MCF 10A (cell line): ENCODE measurements at regions not wholly inside any gene's neighbourhood (a gene's known extent, or its start where the extent isn't known, plus 50 kb on each side); places are given as distances from the start of the nearest gene placed in this dataset.

ENCODE experiments used
- BruUV-seq: library from RNA; stranded (reverse); fragments of 400-500 nt; replicated peaks from 2 replicates; lab custom pipeline; 2021; lab: Mats Ljungman, UMichigan
- CTCF ChIA-PET: fragments of 300-600 bp; sonication (Branson Sonifier 250); formaldehyde crosslinking; extraction: SDS; loops from one replicate; lab custom pipeline; 2021; ENCODE audit warnings: antibody characterized with exemption, inconsistent platforms; lab: Yijun Ruan, JAX
- POLR2A ChIA-PET: fragments of 300-600, 350-650 bp; sonication (Branson Sonifier 250); formaldehyde crosslinking; extraction: SDS; loops from one replicate; lab custom pipeline; 2020; ENCODE audit warnings: antibody characterized with exemption, inconsistent platforms; lab: Yijun Ruan, JAX
- DNase-seq: peaks from one replicate; pipeline ENCODE4 v3.0.0-alpha.2; 2018; ENCODE audit not compliant: unreplicated experiment
- H3K27ac Mint-ChIP-seq: one replicate; pipeline ENCODE4 v1.8.0; 2022; ENCODE audit warnings: mild to moderate bottlenecking, low read depth, mixed read lengths; ENCODE audit not compliant: unreplicated experiment
- H3K27me3 Mint-ChIP-seq: one replicate; pipeline ENCODE4 v1.8.0; 2022; ENCODE audit warnings: mixed read lengths; ENCODE audit not compliant: insufficient read depth, unreplicated experiment
- H3K36me3 Mint-ChIP-seq: one replicate; pipeline ENCODE4 v1.8.0; 2022; ENCODE audit warnings: mild to moderate bottlenecking, moderate library complexity, mixed read lengths; ENCODE audit not compliant: insufficient read depth, unreplicated experiment
- H3K4me1 Mint-ChIP-seq: one replicate; pipeline ENCODE4 v1.8.0; 2022; ENCODE audit warnings: mixed read lengths; ENCODE audit not compliant: insufficient read depth, unreplicated experiment
- H3K4me3 Mint-ChIP-seq: one replicate; pipeline ENCODE4 v1.8.0; 2022; ENCODE audit warnings: mild to moderate bottlenecking, moderate library complexity, mixed read lengths; ENCODE audit not compliant: unreplicated experiment
- H3K9me3 Mint-ChIP-seq: one replicate; pipeline ENCODE4 v1.8.0; 2022; ENCODE audit warnings: mixed read lengths; ENCODE audit not compliant: unreplicated experiment
- intact Hi-C: fragments of 100-400 bp; cut with micrococcal nuclease; formaldehyde crosslinking; loops from 2 replicates; pipeline ENCODE4 v1.14.1; 2022
- TF ChIP-seq, protein P1 (sequence below): fragments of 200-600 bp; IDR thresholded peaks from one replicate; pipeline ENCODE4 v1.8.0; 2022; ENCODE audit warnings: antibody characterized with exemption, mild to moderate bottlenecking; ENCODE audit not compliant: unreplicated experiment

DNA sequence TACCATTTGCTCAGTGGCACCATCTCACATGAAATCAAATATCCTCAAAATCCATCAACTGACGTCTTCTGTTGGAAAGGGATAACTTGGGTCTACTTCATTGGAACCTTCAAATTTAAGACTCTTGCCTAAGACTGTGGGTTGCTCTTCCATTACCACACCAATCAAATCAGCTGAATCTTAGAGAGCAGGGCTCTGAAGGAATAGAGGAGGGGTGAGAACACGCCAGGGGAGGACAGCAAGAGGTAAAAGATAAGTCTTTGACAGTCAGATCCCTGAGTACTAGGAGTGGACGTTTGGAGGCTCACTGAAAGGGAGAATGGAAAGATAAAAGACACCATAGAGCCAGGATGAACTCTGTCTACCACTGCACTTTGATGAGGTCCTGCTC, 107.5 kb downstream of the CCDC71L start:
- Mint-ChIP-seq H3K4me1 (no peaks in the 10 kb centered on the region), H3K27me3 (no peaks in the 10 kb centered on the region), H3K36me3 (peaks cover 4% of the 10 kb centered on the region), H3K27ac (no peak overlapping the region), H3K4me3 (no peak overlapping the region), H3K9me3 (no peaks in the 10 kb centered on the region)
- intact Hi-C loops = no loop called here
- ChIA-PET POLR2A (no interaction called here), CTCF (interaction anchor here (0.8 to 1.9 kb wide), 4 partner anchors 7 to 1592 kb away, joined by 3 to 12 read pairs (median 3); no protein-coding TSS in a partner anchor)
- BruUV-seq = no TSS peak
- TF ChIP-seq, protein P1, sequence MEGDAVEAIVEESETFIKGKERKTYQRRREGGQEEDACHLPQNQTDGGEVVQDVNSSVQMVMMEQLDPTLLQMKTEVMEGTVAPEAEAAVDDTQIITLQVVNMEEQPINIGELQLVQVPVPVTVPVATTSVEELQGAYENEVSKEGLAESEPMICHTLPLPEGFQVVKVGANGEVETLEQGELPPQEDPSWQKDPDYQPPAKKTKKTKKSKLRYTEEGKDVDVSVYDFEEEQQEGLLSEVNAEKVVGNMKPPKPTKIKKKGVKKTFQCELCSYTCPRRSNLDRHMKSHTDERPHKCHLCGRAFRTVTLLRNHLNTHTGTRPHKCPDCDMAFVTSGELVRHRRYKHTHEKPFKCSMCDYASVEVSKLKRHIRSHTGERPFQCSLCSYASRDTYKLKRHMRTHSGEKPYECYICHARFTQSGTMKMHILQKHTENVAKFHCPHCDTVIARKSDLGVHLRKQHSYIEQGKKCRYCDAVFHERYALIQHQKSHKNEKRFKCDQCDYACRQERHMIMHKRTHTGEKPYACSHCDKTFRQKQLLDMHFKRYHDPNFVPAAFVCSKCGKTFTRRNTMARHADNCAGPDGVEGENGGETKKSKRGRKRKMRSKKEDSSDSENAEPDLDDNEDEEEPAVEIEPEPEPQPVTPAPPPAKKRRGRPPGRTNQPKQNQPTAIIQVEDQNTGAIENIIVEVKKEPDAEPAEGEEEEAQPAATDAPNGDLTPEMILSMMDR = no peak
- DNase-seq = no peak

DNA sequence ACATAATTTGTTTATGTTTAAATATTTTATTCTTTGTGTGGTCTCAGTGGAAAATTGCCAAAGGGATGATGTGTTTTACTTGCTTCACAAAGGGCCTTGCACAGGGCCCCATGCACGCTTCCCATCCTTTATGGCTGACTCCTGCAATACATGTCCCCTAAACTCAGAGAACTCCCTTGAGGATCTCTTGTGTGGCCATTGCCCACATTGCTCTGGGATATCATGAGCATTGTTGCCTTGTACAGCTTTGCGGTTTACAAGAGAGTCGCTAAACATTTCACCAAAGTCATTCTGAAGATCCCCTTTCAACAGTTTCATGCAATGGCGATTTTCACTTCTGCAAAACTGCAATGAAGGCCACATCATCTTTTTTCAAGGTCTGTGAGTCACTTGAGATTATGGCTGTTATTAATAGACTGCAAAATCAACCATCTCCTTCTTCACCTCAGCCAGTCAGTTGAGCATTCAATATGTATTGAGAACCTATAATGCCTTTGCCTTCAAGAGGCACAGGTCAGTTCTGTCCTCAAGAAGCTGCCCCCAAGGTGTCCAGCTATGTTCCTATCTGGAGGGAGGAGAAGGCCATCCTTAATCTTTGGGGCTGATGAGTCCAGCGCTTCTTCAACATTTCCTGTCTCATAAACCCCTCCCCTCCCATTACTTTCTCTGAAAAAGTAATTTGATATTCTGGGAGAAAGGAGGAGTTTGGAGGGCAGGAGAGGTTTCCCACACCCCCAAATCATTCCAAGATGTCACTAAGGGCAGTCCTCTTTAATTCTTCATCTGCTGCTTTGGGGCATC, 108.1 kb downstream of the CCDC71L start:
- intact Hi-C loops = no loop called here
- no peak overlapping the region for H3K27ac Mint-ChIP-seq
- no TSS peak for BruUV-seq
- H3K36me3 Mint-ChIP-seq = peaks cover 4% of the 10 kb centered on the region
- no peaks in the 10 kb centered on the region for H3K4me1 Mint-ChIP-seq
- no peak overlapping the region for H3K4me3 Mint-ChIP-seq
- H3K27me3 Mint-ChIP-seq = no peaks in the 10 kb centered on the region
- POLR2A ChIA-PET = no interaction called here
- no peak for DNase-seq
- TF ChIP-seq, protein P1 = no peak
- H3K9me3 Mint-ChIP-seq = no peaks in the 10 kb centered on the region
- CTCF ChIA-PET = interaction anchor here (0.8 to 1.9 kb wide), 3 partner anchors 10 to 1593 kb away, joined by 3 to 12 read pairs (median 4); partner anchors contain the start of gene CCDC71L

DNA sequence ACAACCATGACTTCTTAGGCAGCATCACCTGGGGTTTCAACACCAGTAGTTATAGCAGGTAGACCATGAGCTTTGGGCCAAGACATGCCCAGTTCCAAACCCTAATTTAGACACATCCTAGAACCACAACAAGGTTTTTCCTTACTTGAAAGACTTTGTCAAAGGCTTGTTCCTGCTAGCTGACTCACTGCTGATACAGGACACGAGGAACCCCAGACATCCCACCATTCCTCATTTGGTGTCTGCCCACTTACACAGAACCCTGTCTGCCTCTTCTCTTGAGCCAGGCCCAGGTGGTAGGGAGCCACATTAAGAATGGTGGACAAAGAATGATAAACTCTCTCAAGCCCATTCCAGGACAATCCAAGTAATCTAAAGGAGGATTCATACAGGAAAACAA, 109.0 kb downstream of the CCDC71L start:
- Mint-ChIP-seq H3K27me3 (no peaks in the 10 kb centered on the region), H3K27ac (no peak overlapping the region), H3K9me3 (no peaks in the 10 kb centered on the region), H3K36me3 (peaks cover 4% of the 10 kb centered on the region), H3K4me1 (no peaks in the 10 kb centered on the region), H3K4me3 (no peak overlapping the region)
- ChIA-PET CTCF (interaction anchor here (1.5 to 1.8 kb wide), 2 partner anchors 9 to 109 kb away, joined by 4 to 11 read pairs; partner anchors contain the start of gene CCDC71L), POLR2A (no interaction called here)
- BruUV-seq = no TSS peak
- TF ChIP-seq, protein P1 = no peak
- intact Hi-C loops = no loop called here
- DNase-seq = no peak

DNA sequence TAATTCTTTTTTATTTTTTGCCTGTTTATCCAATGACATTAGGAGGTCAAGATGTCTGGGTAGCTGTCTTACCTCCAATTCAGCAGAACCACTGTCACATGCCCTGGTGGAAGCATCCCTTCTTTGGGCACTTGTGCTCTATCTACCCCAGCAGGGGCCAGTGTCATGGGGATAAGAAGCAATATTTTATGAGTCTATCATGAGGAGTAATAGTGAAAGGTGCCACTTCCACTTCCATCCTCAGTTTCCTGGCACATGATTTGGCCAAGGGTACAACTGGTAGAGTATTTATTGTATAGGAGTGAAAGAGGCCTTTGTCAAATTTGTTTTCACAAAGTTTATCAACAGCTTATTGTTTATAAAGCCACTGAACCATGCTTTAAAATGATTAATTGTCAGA, 112.5 kb downstream of the CCDC71L start:
- Mint-ChIP-seq H3K27ac (no peak overlapping the region), H3K9me3 (no peaks in the 10 kb centered on the region), H3K4me1 (no peaks in the 10 kb centered on the region), H3K4me3 (no peak overlapping the region), H3K36me3 (peaks cover 4% of the 10 kb centered on the region), H3K27me3 (no peaks in the 10 kb centered on the region)
- ChIA-PET CTCF (interaction anchor here (0.5 to 11.9 kb wide), 4 partner anchors 25 to 493 kb away, joined by 3 to 133 read pairs (median 60); partner anchors contain the start of gene CCDC71L), POLR2A (no interaction called here)
- TF ChIP-seq, protein P1 = no peak
- no peak for DNase-seq
- intact Hi-C loops = no loop called here
- BruUV-seq = no TSS peak
